GM13976 (cell line): ENCODE measurements at regions not wholly inside any gene's neighbourhood (a gene's known extent, or its start where the extent isn't known, plus 50 kb on each side); places are given as distances from the start of the nearest gene placed in this dataset.

ENCODE experiments used
- DNase-seq: peaks from one replicate; pipeline ENCODE4 v3.0.0; 2012; ENCODE audit warnings: low spot score
- in situ Hi-C: fragments of 300-500 bp; cut with MboI; formaldehyde crosslinking; loops from one replicate; pipeline ENCODE4 v1.12.0; 2022; ENCODE audit warnings: low sequenced_read_pairs, mixed read lengths, inconsistent platforms; ENCODE audit not compliant: unreplicated experiment
- TF ChIP-seq, protein P1 (sequence below): IDR thresholded peaks from 2 replicates; pipeline ENCODE4 v1.5.1; 2012; ENCODE audit warnings: borderline replicate concordance, mild to moderate bottlenecking; ENCODE audit not compliant: insufficient read depth; ENCODE audit errors: extremely low read depth, missing control alignments, control extremely low read depth

DNA sequence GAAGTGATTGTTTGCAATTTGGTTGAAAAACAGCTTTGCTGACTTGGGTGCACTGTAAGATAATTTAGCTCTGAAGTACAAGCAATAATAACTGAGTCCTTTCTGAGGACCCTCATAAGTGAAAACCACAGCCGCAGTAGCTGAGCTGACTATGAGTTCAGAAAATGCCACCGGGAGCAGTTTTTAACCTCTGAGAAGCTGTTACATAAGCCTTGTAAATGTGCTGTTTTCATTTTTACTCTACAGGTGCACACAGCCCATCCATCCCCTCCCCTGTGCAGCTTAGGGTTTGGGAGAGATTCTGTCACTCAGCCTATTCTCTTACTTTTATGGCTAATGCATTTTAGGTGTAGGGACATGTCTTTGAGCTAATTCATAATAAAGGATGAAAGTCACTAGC is 255.5 kb upstream of the C11orf87 start:
- in situ Hi-C loops: no loop called here
- DNase-seq: no peak
- TF ChIP-seq, protein P1, sequence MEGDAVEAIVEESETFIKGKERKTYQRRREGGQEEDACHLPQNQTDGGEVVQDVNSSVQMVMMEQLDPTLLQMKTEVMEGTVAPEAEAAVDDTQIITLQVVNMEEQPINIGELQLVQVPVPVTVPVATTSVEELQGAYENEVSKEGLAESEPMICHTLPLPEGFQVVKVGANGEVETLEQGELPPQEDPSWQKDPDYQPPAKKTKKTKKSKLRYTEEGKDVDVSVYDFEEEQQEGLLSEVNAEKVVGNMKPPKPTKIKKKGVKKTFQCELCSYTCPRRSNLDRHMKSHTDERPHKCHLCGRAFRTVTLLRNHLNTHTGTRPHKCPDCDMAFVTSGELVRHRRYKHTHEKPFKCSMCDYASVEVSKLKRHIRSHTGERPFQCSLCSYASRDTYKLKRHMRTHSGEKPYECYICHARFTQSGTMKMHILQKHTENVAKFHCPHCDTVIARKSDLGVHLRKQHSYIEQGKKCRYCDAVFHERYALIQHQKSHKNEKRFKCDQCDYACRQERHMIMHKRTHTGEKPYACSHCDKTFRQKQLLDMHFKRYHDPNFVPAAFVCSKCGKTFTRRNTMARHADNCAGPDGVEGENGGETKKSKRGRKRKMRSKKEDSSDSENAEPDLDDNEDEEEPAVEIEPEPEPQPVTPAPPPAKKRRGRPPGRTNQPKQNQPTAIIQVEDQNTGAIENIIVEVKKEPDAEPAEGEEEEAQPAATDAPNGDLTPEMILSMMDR: no peak

DNA sequence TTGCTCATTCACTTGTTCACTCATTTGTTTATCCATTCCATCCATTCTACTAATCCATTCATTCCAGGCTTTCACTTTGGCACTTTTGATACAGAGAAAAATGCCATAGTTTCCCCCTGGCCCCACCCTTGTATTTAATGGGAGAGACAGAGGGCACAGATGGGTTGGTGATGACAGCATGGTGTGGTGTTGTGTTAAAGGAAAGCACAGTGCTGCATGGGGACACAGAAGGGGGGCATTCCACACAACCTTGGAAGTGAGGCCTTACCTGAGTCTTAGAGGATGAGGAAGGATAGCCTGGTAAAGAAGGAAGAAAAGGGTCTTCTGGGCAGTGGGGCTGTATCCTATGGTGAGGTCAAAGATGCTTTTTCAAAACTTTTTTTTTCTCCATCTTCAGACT is 248.5 kb upstream of the C11orf87 start:
- TF ChIP-seq, protein P1: no peak
- in situ Hi-C loops: no loop called here

DNA sequence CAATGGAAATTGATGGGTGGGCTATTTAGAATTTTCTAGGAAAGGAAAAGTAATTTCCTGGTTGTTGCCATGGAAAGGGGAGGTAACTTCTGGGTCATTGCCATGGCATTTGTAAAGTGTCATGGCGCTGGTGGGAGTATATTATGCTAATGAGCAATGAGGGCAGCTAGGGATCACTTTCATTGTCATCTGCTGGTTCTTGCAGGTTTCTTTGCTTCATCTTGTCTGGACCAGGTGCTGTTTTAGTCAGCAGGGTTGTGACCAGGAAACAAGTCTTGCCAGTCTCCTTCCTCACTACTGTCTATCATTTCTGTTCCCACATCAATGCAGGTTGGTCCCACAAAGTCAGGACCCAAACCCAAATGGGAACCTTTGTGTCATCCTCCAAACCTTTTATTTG is 237.6 kb upstream of the C11orf87 start:
- no peak for DNase-seq
- in situ Hi-C loops: no loop called here
- TF ChIP-seq, protein P1: no peak

More for the DNA sequence above, 248.5 kb upstream of the C11orf87 start:
- DNase-seq: no peak

DNA sequence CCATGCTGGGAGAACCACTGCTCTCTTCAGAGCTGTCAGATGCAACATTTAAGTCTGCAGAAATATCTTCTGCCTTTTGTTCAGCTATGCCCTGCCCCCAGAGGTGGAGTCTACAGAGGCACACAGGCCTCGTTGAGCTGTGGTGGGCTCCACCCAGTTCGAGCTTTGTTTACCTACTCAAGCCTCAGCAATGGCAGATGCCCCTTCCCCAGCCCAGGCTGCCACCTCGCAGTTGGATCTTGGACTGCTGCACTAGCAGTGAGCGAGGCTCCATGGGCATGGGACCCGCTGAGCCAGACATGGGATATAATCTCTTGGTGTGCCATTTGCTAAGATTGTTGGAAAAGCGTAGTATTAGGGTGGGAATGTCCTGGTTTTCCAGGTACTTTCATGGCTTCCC is 229.1 kb upstream of the C11orf87 start:
- TF ChIP-seq, protein P1: no peak
- no peak for DNase-seq
- in situ Hi-C loops: no loop called here

DNA sequence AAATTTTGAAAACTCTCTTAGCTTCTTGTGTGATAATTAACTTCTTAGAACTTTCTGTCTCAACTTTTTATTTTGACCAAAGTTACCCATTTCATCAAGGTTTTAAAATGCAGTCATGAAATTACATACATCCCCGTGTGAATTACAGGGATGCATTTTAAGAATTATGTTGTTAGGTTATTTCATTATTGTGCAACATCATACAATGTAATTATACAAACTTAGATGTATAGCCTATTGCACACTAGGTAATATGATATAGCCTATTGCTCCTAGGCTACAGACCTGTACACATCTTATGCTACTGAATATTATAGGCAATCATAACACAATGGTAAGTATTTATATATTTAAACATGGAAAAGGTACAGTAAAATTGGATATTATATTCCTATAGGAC is 228.1 kb upstream of the C11orf87 start:
- in situ Hi-C loops: no loop called here
- DNase-seq: no peak
- TF ChIP-seq, protein P1: no peak

DNA sequence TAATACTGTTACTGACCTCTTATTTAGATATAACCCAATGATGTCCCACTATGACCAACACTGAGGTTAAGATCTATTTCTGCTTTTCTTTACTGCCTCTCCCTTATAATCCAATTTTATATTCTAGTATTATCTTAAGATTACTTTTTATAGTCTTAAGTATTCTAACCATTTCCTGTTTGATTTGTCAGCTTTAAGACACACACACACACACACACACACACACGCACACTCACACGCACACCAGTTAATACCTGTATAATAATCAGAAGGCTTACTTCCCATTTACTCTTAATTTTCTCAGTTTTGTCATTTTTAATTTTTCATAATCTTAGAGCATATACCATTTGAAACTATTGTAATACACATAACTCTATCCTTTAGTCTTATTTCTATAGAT is 226.0 kb upstream of the C11orf87 start:
- TF ChIP-seq, protein P1: no peak
- in situ Hi-C loops: no loop called here
- DNase-seq: no peak

DNA sequence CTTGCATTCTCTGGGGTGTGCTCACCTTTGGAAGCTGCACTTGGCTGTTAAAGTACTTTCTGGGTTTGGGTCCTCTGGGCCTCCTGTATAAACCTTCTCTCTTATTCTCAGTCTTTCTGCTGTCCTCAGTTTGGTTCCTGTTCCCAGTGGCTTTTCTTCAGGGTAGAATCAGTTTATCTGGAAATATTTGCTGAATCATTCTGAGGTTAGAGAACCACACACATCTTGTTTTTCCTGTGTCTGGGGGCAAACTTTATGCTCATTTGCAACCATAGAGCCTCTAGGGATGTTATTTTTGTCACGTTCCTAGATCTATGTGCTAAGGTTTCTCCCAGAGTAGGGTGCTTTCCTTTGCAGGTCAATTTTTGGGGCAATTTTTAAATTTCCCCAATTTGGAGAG is 224.3 kb upstream of the C11orf87 start:
- TF ChIP-seq, protein P1: no peak
- in situ Hi-C loops: no loop called here
- no peak for DNase-seq
